Right lobe of liver (tissue), 6 donors: ENCODE measurements at regions not wholly inside any gene's neighbourhood (a gene's known extent, or its start where the extent isn't known, plus 50 kb on each side); places are given as distances from the start of the nearest gene placed in this dataset.

ENCODE experiments used
- ATAC-seq, 4 donors: fragments of 200-7000 bp; cut with Tn5 transposase; one replicate each; pipeline ENCODE4 v1.9.1; 2020; ENCODE audit warnings: mild to moderate bottlenecking in 4 of 4, moderate library complexity in 4 of 4
- DNase-seq, 3 donors: peaks; one replicate each; pipeline ENCODE4 v3.0.0-alpha.2; 2020
- H3K27ac ChIP-seq, 3 donors: fragments of 200-600 bp; one replicate each; pipeline ENCODE4 v1.8.0; 2022
- H3K27me3 ChIP-seq, 2 donors: fragments of 200-600 bp; one replicate each; pipeline ENCODE4 v1.8.0; 2022
- H3K36me3 ChIP-seq, 4 donors: fragments of 200-600 bp; sonication (generic) in 1 of 4; one replicate each; pipeline versions ENCODE4 v1.5.1 to v1.8.0; 2017 to 2022; ENCODE audit warnings: control low read depth in 1 of 4
- H3K4me1 ChIP-seq, 4 donors: fragments of 200-600 bp; sonication (generic) in 1 of 4; one replicate each; pipeline versions ENCODE4 v1.5.1 to v1.8.0; 2017 to 2022; ENCODE audit warnings: control low read depth in 1 of 4
- H3K4me3 ChIP-seq, 3 donors: fragments of 200-600 bp; one replicate each; pipeline ENCODE4 v1.8.0; 2022
- H3K9me3 ChIP-seq, 4 donors: fragments of 200-600 bp; sonication (generic) in 1 of 4; one replicate each; pipeline versions ENCODE4 v1.5.1 to v1.8.0; 2017 to 2022; ENCODE audit warnings: control low read depth in 1 of 4
- POLR2A ChIP-seq: fragments of 450-650 bp; IDR thresholded peaks from one replicate; pipeline ENCODE4 v1.6.1; 2017; ENCODE audit warnings: antibody characterized with exemption, mild to moderate bottlenecking
- WGBS: methylation state at CpG from one replicate; pipeline ENCODE4 v1.1.6; 2018; ENCODE audit warnings: low coverage, low lambda C conversion rate; ENCODE audit not compliant: insufficient coverage; ENCODE audit errors: missing lambda C conversion rate; 5-methylcytosine and 5-hydroxymethylcytosine counted together
- intact Hi-C, 2 donors: fragments of 100-400 bp; cut with DNase I; formaldehyde crosslinking; loops; one replicate each; pipeline versions ENCODE4 v1.11.2 to v1.14.1; 2022
- TF ChIP-seq, protein P1 (sequence below), 4 donors: fragments of 200-600 bp in 3 of 4; fragments of 450-650 bp in 1 of 4; IDR thresholded peaks; one replicate each; pipeline versions ENCODE4 v1.5.1 to v1.8.0; 2016 to 2022; ENCODE audit warnings: antibody characterized with exemption in 4 of 4, mild to moderate bottlenecking in 2 of 4
- donor health status: DM: no; HTN: yes; CAD: no.
- donor health status: DM: no; HTN: no; CAD: no.
- donor health status: DM: no; HTN: no; CAD: no.
- donor health status: DM: no; HTN: yes; CAD: no.
- donor health status: DM: no; HTN: yes; CAD: no.

DNA sequence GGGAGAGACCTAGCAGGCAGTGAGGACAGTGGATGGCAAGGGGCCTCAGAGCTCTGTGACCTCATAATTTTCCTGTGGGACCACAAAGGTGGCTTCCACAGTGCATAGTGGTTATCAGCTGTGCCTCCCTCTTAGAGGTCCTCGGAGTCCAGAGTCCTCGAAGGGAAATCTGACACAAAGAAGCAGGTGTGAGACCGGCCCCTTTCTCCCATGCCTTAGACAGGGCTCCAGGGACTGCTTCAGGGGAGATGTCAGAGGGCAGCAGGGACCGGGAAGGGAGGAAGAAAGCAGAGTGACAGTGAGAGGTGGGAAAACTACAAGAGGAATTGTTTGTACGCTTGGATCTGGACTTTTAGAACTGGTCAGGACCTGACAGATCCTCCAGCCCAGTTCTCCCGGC, 66.3 kb downstream of the BAMBI start:
- WGBS = 66% methylated on average over 4 of the region's 6 CpGs
- Histone ChIP-seq H3K27ac (no peak overlapping the region), H3K9me3 (no peaks in the 10 kb centered on the region), H3K4me3 (no peak overlapping the region), H3K4me1 (no peaks in the 10 kb centered on the region), H3K27me3 (no peaks in the 10 kb centered on the region), H3K36me3 (no peaks in the 10 kb centered on the region)
- DNase-seq = no peak
- intact Hi-C loops = no loop called here
- ATAC-seq = no peak
- TF ChIP-seq, protein P1, sequence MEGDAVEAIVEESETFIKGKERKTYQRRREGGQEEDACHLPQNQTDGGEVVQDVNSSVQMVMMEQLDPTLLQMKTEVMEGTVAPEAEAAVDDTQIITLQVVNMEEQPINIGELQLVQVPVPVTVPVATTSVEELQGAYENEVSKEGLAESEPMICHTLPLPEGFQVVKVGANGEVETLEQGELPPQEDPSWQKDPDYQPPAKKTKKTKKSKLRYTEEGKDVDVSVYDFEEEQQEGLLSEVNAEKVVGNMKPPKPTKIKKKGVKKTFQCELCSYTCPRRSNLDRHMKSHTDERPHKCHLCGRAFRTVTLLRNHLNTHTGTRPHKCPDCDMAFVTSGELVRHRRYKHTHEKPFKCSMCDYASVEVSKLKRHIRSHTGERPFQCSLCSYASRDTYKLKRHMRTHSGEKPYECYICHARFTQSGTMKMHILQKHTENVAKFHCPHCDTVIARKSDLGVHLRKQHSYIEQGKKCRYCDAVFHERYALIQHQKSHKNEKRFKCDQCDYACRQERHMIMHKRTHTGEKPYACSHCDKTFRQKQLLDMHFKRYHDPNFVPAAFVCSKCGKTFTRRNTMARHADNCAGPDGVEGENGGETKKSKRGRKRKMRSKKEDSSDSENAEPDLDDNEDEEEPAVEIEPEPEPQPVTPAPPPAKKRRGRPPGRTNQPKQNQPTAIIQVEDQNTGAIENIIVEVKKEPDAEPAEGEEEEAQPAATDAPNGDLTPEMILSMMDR (IDR thresholded peaks at IDR 0.05) = no peak
- no peak for TF ChIP-seq POLR2A

- ATAC-seq (no peak), DNase-seq (no peak)
- H3K9me3 ChIP-seq = no peaks in the 10 kb centered on the region
- no peak overlapping the region for H3K27ac ChIP-seq
- intact Hi-C loops = no loop called here
- no peaks in the 10 kb centered on the region for H3K4me1 ChIP-seq
- no peaks in the 10 kb centered on the region for H3K27me3 ChIP-seq
- TF ChIP-seq, protein P1 (IDR thresholded peaks at IDR 0.05) = no peak
- no peak for TF ChIP-seq POLR2A
- H3K4me3 ChIP-seq = no peak overlapping the region
- 57% methylated on average over 5 of the region's 5 CpGs for WGBS
- H3K36me3 ChIP-seq = no peaks in the 10 kb centered on the region
Observed at GRCh38 chr10:28744069-28744768, 66.9 kb downstream of the BAMBI start.

DNA sequence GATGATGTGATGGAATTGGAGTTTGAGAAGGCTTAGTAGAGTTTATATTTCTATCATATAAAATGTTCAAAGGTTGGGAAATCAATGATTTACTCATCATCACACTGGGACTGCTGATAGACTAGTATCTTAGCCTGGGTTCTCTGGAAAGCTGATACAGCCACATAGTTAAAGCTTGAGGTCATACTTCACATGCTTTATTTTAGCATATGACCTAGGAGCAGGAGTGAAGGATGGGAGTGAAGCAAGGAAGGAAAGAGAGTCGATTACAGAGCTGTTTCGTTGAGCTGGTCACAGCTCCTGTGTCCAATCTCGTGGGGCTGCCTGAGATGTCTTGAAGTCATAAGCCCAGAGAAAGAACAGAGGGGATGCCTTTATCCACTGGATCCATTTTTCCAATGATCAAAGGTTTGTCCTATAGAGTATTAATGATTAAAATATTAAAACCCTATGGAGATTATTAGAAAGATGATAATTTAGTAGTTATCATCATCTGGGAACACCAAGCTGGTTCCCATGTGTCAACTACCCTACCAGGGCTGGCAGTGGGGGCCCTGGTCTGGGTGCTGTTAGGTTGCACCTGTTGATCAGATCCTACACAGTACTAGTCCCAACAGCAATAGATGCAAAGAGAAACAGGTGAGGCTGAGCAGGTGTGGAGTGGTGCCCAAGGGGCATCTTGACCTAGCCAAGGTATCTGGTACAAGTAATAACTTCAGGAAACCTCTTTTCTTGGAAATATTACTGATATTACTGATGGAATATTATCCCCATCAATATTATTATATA, 77.8 kb downstream of the BAMBI start:
- WGBS = 68% methylated on average over 3 of the region's 3 CpGs
- DNase-seq (no peak), ATAC-seq (peak in 1 of 4 donors; percentile 87)
- TF ChIP-seq, protein P1 (IDR thresholded peaks at IDR 0.05) = no peak
- no peak for TF ChIP-seq POLR2A
- Histone ChIP-seq H3K4me3 (no peak overlapping the region), H3K36me3 (no peaks in the 10 kb centered on the region), H3K4me1 (no peaks in the 10 kb centered on the region), H3K27me3 (no peaks in the 10 kb centered on the region), H3K9me3 (no peaks in the 10 kb centered on the region), H3K27ac (no peak overlapping the region)
- intact Hi-C loops = no loop called here

- intact Hi-C loops = no loop called here
- H3K36me3 ChIP-seq = no peaks in the 10 kb centered on the region
- no peak overlapping the region for H3K27ac ChIP-seq
- H3K27me3 ChIP-seq = no peaks in the 10 kb centered on the region
- H3K4me1 ChIP-seq = no peaks in the 10 kb centered on the region
- no peak for TF ChIP-seq POLR2A
- TF ChIP-seq, protein P1 (IDR thresholded peaks at IDR 0.05) = no peak
- no peak for ATAC-seq
- H3K9me3 ChIP-seq = no peaks in the 10 kb centered on the region
- 60% methylated on average over 5 of the region's 5 CpGs for WGBS
- no peak for DNase-seq
- no peak overlapping the region for H3K4me3 ChIP-seq
Observed at GRCh38 chr10:28761084-28761846, 83.9 kb downstream of the BAMBI start.
